ENCODE measurements at regions not wholly inside any gene's neighbourhood (a gene's known extent, or its start where the extent isn't known, plus 50 kb on each side); places are given as distances from the start of the nearest gene placed in this dataset.

DNA sequence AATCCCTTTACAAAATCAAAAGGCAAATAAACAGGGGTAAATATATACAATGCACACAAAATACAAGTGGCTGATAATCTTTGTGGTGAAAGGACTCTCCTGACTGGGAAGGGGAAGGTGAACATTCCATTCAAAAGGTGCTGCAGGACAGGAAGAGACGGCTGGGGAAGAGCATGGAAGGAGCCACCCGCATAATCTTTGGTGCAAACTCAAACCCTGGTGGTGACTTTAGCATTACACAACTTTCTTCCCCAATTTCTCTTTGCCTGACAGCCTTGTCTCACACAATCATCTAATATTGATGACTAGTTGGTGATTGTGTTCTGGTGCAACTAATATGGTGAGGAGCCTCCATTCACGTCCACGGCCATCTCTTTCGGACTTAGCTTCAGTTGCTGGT lies 117.0 kb upstream of the EGFR start:
- no peak for TF ChIP-seq CTCF (IDR thresholded peaks at IDR 0.05)
- ATAC-seq (ENCODE audit: insufficient number of reproducible peaks, low FRiP score, low read depth) (no peak), DNase-seq (ENCODE audit: low spot score) (no peak)
- no peaks in the 10 kb centered on the region for H3K4me1 ChIP-seq (ENCODE audit: control insufficient read depth in 1 of 2, low read depth in 2 of 2)
- H3K36me3 ChIP-seq = no peaks in the 10 kb centered on the region
- H3K27ac ChIP-seq = no peak overlapping the region
- no peaks in the 10 kb centered on the region for H3K27me3 ChIP-seq (replicated peaks; ENCODE audit: insufficient read depth)
- no peaks in the 10 kb centered on the region for H3K9me3 ChIP-seq
- no peak overlapping the region for H3K4me3 ChIP-seq

DNA sequence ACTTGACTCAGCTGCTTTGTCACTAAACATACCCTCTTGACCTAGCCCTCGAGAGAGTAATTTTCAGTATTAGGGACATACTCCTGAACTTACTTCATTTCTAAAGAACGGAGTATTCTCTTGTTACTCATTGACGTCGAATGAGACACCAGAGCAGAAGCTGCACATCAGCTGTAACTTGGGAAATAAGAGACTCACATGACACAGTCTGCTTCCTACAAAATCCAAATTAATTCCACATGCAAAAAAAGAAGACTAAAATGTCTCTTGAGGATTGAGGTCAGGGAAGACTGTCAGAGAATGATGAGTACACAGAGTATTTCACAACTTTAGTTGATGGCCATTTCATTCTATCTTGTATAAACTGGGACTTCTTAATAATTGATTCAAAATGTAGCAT lies 114.7 kb upstream of the EGFR start:
- Histone ChIP-seq H3K36me3 (no peaks in the 10 kb centered on the region), H3K9me3 (no peaks in the 10 kb centered on the region), H3K27ac (no peak overlapping the region), H3K4me3 (no peak overlapping the region), H3K27me3 (replicated peaks; ENCODE audit: insufficient read depth) (no peaks in the 10 kb centered on the region), H3K4me1 (ENCODE audit: control insufficient read depth in 1 of 2, low read depth in 2 of 2) (no peaks in the 10 kb centered on the region)
- ATAC-seq (ENCODE audit: insufficient number of reproducible peaks, low FRiP score, low read depth) (no peak), DNase-seq (ENCODE audit: low spot score) (no peak)
- TF ChIP-seq CTCF (IDR thresholded peaks at IDR 0.05) = no peak

DNA sequence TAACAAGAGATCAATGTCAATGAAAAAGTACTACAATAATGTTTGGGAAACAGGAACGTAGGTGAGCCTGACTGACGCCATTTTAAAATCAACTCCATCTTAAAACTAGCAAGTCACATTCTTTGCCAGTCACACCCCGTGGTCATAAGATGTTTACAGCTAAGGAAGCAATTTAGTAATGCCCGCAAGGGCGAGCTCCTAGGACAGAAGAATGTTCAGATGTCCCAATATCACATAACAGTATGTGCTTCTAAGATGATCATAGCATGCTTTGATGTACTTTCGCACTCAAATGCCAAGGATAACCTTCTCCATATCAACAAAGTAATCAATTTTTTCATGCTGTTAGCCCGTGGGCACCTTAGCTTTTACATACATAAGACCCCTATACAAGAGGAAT lies 113.8 kb upstream of the EGFR start:
- Histone ChIP-seq H3K27ac (no peak overlapping the region), H3K4me3 (no peak overlapping the region), H3K9me3 (peaks cover 4% of the 10 kb centered on the region), H3K27me3 (replicated peaks; ENCODE audit: insufficient read depth) (no peaks in the 10 kb centered on the region), H3K36me3 (no peaks in the 10 kb centered on the region), H3K4me1 (ENCODE audit: control insufficient read depth in 1 of 2, low read depth in 2 of 2) (no peaks in the 10 kb centered on the region)
- no peak for DNase-seq (ENCODE audit: low spot score)
- no peak for ATAC-seq (ENCODE audit: insufficient number of reproducible peaks, low FRiP score, low read depth)
- TF ChIP-seq CTCF (IDR thresholded peaks at IDR 0.05) = no peak

DNA sequence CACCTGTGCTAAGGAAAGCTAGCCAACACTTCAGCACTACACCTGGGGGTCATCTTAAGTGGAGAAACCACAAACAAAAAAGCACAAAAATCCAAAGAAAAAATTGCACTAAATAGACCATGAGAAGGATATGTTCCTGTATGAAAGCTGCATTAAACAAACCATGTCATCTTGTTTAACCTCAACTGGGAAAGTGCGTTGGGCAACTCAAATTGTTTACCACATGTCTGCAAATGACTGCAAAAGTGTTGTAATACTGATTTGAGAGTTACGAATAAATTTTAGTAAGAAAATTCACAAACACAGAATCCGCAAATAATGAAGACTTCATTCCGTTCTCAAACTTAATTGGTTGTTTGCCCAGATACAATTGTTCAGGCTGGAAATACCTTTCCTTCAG lies 111.9 kb upstream of the EGFR start:
- H3K27me3 ChIP-seq (replicated peaks; ENCODE audit: insufficient read depth) = no peaks in the 10 kb centered on the region
- no peak for TF ChIP-seq CTCF (IDR thresholded peaks at IDR 0.05)
- no peak overlapping the region for H3K4me3 ChIP-seq
- ATAC-seq (ENCODE audit: insufficient number of reproducible peaks, low FRiP score, low read depth) (no peak), DNase-seq (ENCODE audit: low spot score) (no peak)
- no peak overlapping the region for H3K27ac ChIP-seq
- no peaks in the 10 kb centered on the region for H3K36me3 ChIP-seq
- H3K4me1 ChIP-seq (ENCODE audit: control insufficient read depth in 1 of 2, low read depth in 2 of 2) = no peaks in the 10 kb centered on the region
- peaks cover 4% of the 10 kb centered on the region for H3K9me3 ChIP-seq

- no peak for TF ChIP-seq CTCF (IDR thresholded peaks at IDR 0.05)
- ATAC-seq (ENCODE audit: insufficient number of reproducible peaks, low FRiP score, low read depth) = no peak
- DNase-seq (ENCODE audit: low spot score) = no peak
- Histone ChIP-seq H3K4me1 (ENCODE audit: control insufficient read depth in 1 of 2, low read depth in 2 of 2) (no peaks in the 10 kb centered on the region), H3K27me3 (replicated peaks; ENCODE audit: insufficient read depth) (no peaks in the 10 kb centered on the region), H3K4me3 (no peak overlapping the region), H3K9me3 (peaks cover 4% of the 10 kb centered on the region), H3K27ac (no peak overlapping the region), H3K36me3 (no peaks in the 10 kb centered on the region)
These were observed 110.8 kb upstream of the EGFR start for GRCh38 chr7:54907981-54908380.
